ENCODE measurements at regions not wholly inside any gene's neighbourhood (a gene's known extent, or its start where the extent isn't known, plus 50 kb on each side); places are given as distances from the start of the nearest gene placed in this dataset.

- in situ Hi-C loops (cut with MboI; ENCODE audit: low sequenced_read_pairs, unreplicated experiment) = loop anchor here (25.0 kb wide), 2 partner anchors 894 to 1069 kb away; no protein-coding TSS in a partner anchor
- no peak for DNase-seq (ENCODE audit: low spot score)
- TF ChIP-seq, protein P1, sequence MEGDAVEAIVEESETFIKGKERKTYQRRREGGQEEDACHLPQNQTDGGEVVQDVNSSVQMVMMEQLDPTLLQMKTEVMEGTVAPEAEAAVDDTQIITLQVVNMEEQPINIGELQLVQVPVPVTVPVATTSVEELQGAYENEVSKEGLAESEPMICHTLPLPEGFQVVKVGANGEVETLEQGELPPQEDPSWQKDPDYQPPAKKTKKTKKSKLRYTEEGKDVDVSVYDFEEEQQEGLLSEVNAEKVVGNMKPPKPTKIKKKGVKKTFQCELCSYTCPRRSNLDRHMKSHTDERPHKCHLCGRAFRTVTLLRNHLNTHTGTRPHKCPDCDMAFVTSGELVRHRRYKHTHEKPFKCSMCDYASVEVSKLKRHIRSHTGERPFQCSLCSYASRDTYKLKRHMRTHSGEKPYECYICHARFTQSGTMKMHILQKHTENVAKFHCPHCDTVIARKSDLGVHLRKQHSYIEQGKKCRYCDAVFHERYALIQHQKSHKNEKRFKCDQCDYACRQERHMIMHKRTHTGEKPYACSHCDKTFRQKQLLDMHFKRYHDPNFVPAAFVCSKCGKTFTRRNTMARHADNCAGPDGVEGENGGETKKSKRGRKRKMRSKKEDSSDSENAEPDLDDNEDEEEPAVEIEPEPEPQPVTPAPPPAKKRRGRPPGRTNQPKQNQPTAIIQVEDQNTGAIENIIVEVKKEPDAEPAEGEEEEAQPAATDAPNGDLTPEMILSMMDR (IDR thresholded peaks at IDR 0.05; ENCODE audit: borderline replicate concordance, control extremely low read depth, extremely low read depth, insufficient read depth, missing control alignments) = no peak
Measured at GRCh38 chr2:158918452-158918851, 50.0 kb upstream of the TANC1 start.
